ENCODE measurements at regions not wholly inside any gene's neighbourhood (a gene's known extent, or its start where the extent isn't known, plus 50 kb on each side); places are given as distances from the start of the nearest gene placed in this dataset.

DNA sequence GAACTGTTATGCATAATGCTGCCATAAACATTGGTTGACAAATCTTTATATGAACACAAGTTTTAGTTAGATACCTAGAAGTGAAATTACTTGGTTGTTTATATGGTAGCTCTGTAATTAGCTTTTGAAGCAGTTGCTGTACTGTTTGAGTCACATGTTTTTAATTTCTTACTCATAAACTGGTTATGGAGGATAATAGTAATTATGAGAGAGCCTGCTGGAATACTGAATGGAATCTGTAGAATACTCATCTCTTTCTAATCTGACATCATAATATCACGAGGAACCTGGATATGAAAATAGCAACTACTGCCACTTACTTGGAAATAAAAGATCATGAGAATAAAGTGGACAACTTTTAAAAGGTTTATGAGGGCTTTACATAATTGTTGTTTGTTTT, 509.2 kb downstream of the CETN3 start:
- dilution Hi-C loops (cut with HindIII; ENCODE audit: low sequenced_read_pairs, unreplicated experiment) (no loop called here), intact Hi-C loops (cut with micrococcal nuclease) (no loop called here), in situ Hi-C loops (cut with MboI; ENCODE audit: low sequenced_read_pairs) (no loop called here)
- H3K4me2 ChIP-seq (ENCODE audit: low read depth, low read length) = no peak overlapping the region
- H3K36me3 ChIP-seq (ENCODE audit: control insufficient read depth, insufficient read depth, low read length) = no peaks in the 10 kb centered on the region
- H3K4me1 ChIP-seq (ENCODE audit: control insufficient read depth, insufficient read depth, low read length) = no peaks in the 10 kb centered on the region
- no peak overlapping the region for H2BK20ac ChIP-seq (ENCODE audit: low read depth, low read length)
- H3K18ac ChIP-seq (ENCODE audit: low read depth, low read length) = no peak overlapping the region
- no TSS peak for BruUV-seq (replicated peaks)
- ChIA-PET CTCF (no interaction called here), POLR2A (ENCODE audit: unreplicated experiment) (no interaction called here)
- no peak overlapping the region for H3K4ac ChIP-seq (ENCODE audit: low read depth, low read length)
- no peak overlapping the region for H4K5ac ChIP-seq (ENCODE audit: low read depth, low read length)
- H3K56ac ChIP-seq (ENCODE audit: extremely low read depth, insufficient read depth, low read length) = no peak overlapping the region
- H2BK120ac ChIP-seq (ENCODE audit: low read depth, low read length) = no peak overlapping the region
- no peak overlapping the region for H3K4me3 ChIP-seq (ENCODE audit: insufficient read depth, low read depth, low read length)
- H3K14ac ChIP-seq (replicated peaks; ENCODE audit: low read depth, low read length) = no peak overlapping the region
- no peaks in the 10 kb centered on the region; the same call in 1 of the 2 replicates for H3K9me3 ChIP-seq (ENCODE audit: control insufficient read depth, insufficient read depth, low read length)
- no peaks in the 10 kb centered on the region for H4K20me1 ChIP-seq (ENCODE audit: insufficient read depth, low read length)
- DNase-seq (no peak), ATAC-seq (ENCODE audit: low read depth) (no peak)
- no peak overlapping the region for H2BK15ac ChIP-seq (ENCODE audit: low read depth, low read length)
- no peak overlapping the region for H2AK5ac ChIP-seq (ENCODE audit: low read depth, low read length)
- no peak overlapping the region for H2BK5ac ChIP-seq (ENCODE audit: low read depth, low read length, poor library complexity, severe bottlenecking)
- no peaks in the 10 kb centered on the region for H3K27me3 ChIP-seq (ENCODE audit: control insufficient read depth, insufficient read depth, low read length)
- TF ChIP-seq MAFK (IDR thresholded peaks at IDR 0.05; ENCODE audit: low read depth, low read length) = no peak
- TF ChIP-seq CHD1 (IDR thresholded peaks at IDR 0.05; ENCODE audit: low read depth, low read length) = no peak
- TF ChIP-seq NFE2L2 (IDR thresholded peaks at IDR 0.05; ENCODE audit: low read depth, low read length) = no peak
- no peak for TF ChIP-seq CEBPB (IDR thresholded peaks at IDR 0.05; ENCODE audit: low read depth, low read length)
- no peak for TF ChIP-seq RAD21 (IDR thresholded peaks at IDR 0.05; ENCODE audit: low read length)
- no peak for TF ChIP-seq FOS (IDR thresholded peaks at IDR 0.05; ENCODE audit: low read depth, low read length)
- TF ChIP-seq MXI1 (IDR thresholded peaks at IDR 0.05; ENCODE audit: borderline replicate concordance, low read depth, low read length) = no peak
- no peak for TF ChIP-seq BHLHE40 (IDR thresholded peaks at IDR 0.05; ENCODE audit: low read depth, low read length)
- TF ChIP-seq MAZ (IDR thresholded peaks at IDR 0.05; ENCODE audit: borderline replicate concordance, low read depth, low read length) = no peak
- no peak overlapping the region for H3K9ac ChIP-seq (ENCODE audit: low read depth, low read length)
- no peak overlapping the region for H2AFZ ChIP-seq (replicated peaks; ENCODE audit: low read length, poor library complexity)
- no CpG with 5 or more reads among the region's 1 CpG for WGBS, 2 experiments (ENCODE audit: extremely low coverage in 2 of 2, insufficient read length in 1 of 2)
- H4K8ac ChIP-seq (ENCODE audit: low read depth in 2 of 2, low read length in 2 of 2) = no peak overlapping the region
- H3K9me1 ChIP-seq (ENCODE audit: insufficient read depth, low read length) = no peaks in the 10 kb centered on the region
- no peaks in the 10 kb centered on the region for H3K79me1 ChIP-seq (ENCODE audit: low read depth in 1 of 2, low read length in 2 of 2)
- no peak overlapping the region for H4K91ac ChIP-seq (ENCODE audit: insufficient read depth, low read depth, low read length)
- H3K27ac ChIP-seq (ENCODE audit: insufficient read depth, low read length) = no peak overlapping the region
- no peak overlapping the region for H3K23ac ChIP-seq (ENCODE audit: low read depth, low read length)
- H2AK9ac ChIP-seq (replicated peaks; ENCODE audit: low read depth, low read length, poor library complexity) = no peak overlapping the region
